ENCODE measurements at regions not wholly inside any gene's neighbourhood (a gene's known extent, or its start where the extent isn't known, plus 50 kb on each side); places are given as distances from the start of the nearest gene placed in this dataset.
"Not testable (repeated sequence)": the region's sequence is repeated elsewhere in the genome, so short reads cannot be mapped to it uniquely, and the experiment has no call there.

GRCh38 chr7:131038153-131038552, 289.5 kb upstream of the MKLN1 start:
- H3K4me3 ChIP-seq (ENCODE audit: low read depth, low read length): no peak overlapping the region

- H3K4me3 ChIP-seq (ENCODE audit: low read depth, low read length): no peak overlapping the region
These were observed 288.3 kb upstream of the MKLN1 start for GRCh38 chr7:131039355-131039762.

DNA sequence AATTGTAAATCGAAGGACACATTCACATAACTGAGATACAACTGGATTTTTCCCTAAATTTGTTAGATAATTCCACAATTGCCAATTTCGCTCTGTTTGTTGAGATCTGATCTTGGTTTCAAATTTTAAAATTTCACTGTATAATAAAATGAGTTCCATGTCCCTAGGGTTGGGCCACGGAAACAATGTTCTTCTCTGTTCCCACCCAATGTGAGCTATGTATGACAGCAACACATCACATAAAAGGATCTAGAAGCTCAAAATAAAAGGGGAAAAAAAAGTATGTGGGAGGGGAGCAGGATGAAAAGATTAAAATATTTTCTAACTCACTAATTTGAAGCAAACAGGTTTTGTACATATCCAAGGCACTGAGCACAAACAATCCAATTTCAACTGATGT, 287.8 kb upstream of the MKLN1 start:
- no peak overlapping the region for H3K4me3 ChIP-seq (ENCODE audit: low read depth, low read length)

DNA sequence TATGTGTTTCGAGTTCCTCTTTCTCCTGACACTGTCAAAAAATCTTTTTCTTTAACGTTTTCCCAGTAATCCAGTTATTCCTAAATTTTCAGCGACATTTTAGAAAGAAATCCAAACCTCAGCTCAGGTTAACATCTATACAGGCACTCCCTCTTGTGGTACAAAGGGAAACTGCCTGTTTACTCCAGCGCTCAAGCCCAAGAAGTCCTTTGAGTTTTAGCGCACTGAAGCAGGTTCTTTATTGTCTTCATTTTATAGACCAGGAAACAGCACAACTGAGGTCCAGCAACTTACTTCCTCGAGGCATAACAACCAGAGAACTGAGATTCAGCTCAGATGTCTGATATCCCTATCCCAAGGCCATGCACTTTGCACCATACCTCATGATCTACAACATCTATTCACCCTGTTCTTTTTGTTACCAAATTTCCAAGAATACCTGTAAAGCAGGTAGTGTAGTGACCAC, 287.2 kb upstream of the MKLN1 start:
- H3K4me3 ChIP-seq (ENCODE audit: low read depth, low read length): no peak overlapping the region

- not testable (repeated sequence) for H3K4me3 ChIP-seq (ENCODE audit: low read depth, low read length)
These were observed 286.5 kb upstream of the MKLN1 start for GRCh38 chr7:131041012-131041695.

- no peak overlapping the region for H3K4me3 ChIP-seq (ENCODE audit: low read depth, low read length)
These were observed 285.2 kb upstream of the MKLN1 start for GRCh38 chr7:131042269-131043160.

DNA sequence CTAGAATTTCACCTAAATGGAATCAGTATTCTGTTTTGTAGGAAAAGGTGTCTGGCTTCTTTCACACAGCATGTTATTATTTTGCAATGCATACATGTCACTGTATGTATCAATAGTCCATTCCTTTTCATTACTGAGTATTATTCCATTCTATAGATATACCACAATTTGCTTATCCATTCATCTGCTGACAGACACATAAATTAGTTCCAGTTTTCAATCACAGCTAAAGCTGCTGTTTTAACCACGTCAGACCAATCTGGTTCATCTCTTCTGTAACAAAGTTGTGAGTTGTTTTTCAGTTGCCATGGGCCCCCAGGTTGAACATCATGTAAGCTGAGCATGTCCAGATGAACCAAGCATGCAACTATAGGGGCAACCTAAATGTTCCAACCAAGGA, 282.1 kb upstream of the MKLN1 start:
- H3K4me3 ChIP-seq (ENCODE audit: low read depth, low read length): no peak overlapping the region

DNA sequence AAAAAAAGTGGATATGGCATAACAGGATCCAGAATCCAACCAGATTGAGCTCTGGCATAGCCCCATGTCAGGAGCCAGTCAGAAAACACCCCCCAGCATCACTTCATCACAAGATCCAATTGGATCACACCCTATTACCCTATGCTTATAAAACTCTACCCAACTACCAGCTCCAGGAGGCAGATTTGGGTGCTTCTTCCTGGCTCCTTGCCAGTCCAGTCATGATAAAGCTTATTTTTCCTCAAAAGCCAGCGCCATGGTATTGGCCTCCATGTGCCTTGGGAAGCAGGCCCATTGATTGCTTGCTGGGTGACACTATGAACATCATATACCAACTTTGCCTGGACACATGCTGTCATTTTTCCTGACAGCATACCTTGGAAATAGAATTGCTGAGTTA, 281.4 kb upstream of the MKLN1 start:
- no peak overlapping the region for H3K4me3 ChIP-seq (ENCODE audit: low read depth, low read length)

DNA sequence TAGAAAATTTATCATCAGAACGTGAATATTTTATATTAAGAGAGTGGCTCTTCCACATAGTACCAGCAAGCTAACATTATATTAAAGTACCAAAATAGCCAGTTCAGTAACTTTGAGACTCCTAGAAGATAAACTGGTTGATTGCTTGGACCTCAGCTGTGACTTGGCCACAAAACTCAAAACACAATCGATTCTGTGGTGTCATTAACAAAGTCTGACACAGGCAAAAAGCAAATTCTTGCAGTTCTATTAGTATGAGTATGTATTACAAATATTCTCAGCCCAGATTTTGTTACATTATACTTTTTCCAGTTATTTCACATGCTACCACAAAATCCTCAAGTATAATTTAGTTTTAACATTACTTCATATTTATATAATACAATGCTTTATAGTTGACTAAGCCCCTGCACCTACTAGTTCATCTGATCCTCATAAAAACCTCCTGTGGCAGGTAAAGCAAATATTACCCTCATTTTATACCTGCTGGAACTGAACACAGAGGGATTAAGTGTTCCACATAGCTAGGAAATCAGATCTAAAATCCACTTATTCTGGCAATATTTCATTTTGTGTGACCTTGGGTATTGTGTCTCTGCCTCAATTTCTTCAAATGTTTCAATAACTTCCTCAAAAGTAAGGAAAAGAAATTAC, 279.9 kb upstream of the MKLN1 start:
- no peak overlapping the region for H3K4me3 ChIP-seq (ENCODE audit: low read depth, low read length)

GRCh38 chr7:131051304-131051703, 276.4 kb upstream of the MKLN1 start:
- no peak overlapping the region for H3K4me3 ChIP-seq (ENCODE audit: low read depth, low read length)

- H3K4me3 ChIP-seq (ENCODE audit: low read depth, low read length): no peak overlapping the region
These were observed 275.3 kb upstream of the MKLN1 start for GRCh38 chr7:131052285-131052904.

DNA sequence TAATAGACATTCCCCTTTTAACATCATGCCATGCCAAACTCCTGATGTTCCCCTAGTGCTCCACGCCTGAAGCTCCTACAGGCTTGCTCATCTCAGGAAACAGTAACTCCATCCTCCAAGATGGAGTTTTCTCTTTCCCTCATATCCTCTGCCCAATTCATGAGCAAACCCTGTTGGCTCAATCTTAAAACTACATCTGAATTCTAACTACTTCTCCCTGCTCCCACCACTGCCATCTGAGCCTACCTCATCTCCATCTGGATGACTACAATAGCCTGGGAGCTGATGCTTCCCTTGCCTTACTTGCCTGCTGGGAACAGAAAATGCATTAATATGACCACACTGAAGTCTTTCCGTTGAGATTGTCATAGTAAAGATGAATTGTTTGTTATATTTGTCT, 271.7 kb upstream of the MKLN1 start:
- no peak overlapping the region for H3K4me3 ChIP-seq (ENCODE audit: low read depth, low read length)

GRCh38 chr7:131057015-131057793, 270.5 kb upstream of the MKLN1 start:
- no peak overlapping the region for H3K4me3 ChIP-seq (ENCODE audit: low read depth, low read length)

GRCh38 chr7:131057794-131058070, 269.9 kb upstream of the MKLN1 start:
- H3K4me3 ChIP-seq (ENCODE audit: low read depth, low read length): no peak overlapping the region

- not testable (repeated sequence) for H3K4me3 ChIP-seq (ENCODE audit: low read depth, low read length)
These were observed 269.0 kb upstream of the MKLN1 start for GRCh38 chr7:131058561-131059288.

DNA sequence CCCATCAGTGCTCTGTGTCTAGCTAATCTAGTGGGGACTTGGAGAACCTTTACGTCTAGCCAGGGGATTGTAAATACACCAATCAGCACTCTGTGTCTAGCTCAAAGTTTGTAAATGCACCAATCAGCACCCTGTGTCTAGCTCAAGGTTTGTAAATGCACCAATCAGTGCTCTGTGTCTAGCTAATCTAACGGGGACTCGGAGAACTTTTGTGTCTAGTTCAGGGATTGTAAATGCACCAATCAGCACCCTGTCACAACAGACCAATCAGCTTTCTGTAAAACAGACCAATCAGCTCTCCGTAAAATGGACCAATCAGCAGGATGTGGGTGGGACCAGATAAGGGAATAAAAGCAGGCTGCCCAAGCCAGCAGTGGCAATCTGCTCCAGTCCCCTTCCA, 268.3 kb upstream of the MKLN1 start:
- not testable (repeated sequence) for H3K4me3 ChIP-seq (ENCODE audit: low read depth, low read length)

DNA sequence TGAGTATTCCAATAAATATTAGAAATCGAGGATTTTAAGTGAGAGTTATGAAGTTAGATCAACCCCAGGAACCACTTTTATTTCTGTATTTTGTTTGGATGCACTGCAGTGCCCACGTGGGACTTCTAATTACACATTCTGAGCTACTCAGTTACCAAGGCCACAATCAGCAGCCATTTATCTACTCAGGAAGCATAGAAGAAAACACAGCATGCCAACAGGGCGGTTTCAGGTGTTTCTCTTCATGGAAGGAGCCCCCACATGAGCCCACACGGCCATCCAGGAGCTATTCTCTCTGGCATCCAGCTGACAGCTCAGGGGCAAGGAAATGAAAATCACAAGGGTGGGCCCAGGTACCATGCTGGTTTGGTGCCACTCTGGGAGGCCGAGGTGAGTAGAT, 266.5 kb upstream of the MKLN1 start:
- no peak overlapping the region for H3K4me3 ChIP-seq (ENCODE audit: low read depth, low read length)

DNA sequence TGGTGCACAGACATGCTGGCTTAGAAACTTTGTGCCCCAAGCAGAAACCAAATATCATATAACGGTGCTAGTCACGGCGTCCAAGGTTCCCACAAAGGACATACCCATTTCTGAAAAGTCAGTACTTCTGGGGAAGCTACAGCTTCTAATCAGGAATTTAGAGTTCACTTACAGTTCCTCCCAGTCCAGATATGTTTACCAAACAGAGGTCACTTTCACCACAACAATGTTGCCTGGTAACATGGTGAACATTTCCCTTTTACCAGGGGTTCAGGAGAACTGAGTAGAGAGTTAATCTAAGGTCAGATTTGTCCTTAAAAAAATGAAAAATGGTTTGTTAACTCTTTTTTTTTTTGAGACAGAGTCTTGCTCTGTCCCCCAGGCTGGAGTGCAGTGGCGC, 265.9 kb upstream of the MKLN1 start:
- H3K4me3 ChIP-seq (ENCODE audit: low read depth, low read length): no peak overlapping the region

- no peak overlapping the region for H3K4me3 ChIP-seq (ENCODE audit: low read depth, low read length)
These were observed 261.0 kb upstream of the MKLN1 start for GRCh38 chr7:131066635-131067034.

DNA sequence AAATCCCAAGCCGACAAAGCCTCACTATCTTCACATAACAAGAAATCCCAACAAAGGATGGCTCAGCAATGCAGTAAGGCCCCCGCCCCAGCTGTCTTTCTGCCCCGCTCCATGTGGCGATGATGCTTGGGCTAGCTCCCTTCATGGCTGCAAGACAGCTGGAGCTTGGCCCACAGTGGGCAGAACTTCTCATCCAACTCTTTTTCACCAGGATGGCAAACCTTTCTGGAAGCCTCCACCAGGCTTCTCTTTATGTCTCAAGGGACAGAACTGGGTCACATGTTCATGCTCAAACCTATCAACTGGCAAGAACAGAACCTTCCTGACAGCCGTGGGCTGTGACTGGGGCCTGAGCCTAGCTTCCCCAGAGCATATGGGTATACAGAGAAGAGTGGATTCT, 260.5 kb upstream of the MKLN1 start:
- H3K4me3 ChIP-seq (ENCODE audit: low read depth, low read length): no peak overlapping the region

Data from iPS-11a (cell line).